Sigmoid colon (tissue), 4 donors: ENCODE measurements at regions not wholly inside any gene's neighbourhood (a gene's known extent, or its start where the extent isn't known, plus 50 kb on each side); places are given as distances from the start of the nearest gene placed in this dataset.

Experiments used
- EP300 ChIP-seq, 4 donors: sonication (generic); formaldehyde crosslinking; IDR thresholded peaks; one replicate each; pipeline ENCODE4 v1.6.1; 2017; ENCODE audit warnings: antibody characterized with exemption in 4 of 4
- POLR2AphosphoS5 ChIP-seq, 4 donors: sonication (generic); formaldehyde crosslinking; IDR thresholded peaks; one replicate each; pipeline ENCODE4 v1.6.1; 2017; ENCODE audit warnings: antibody characterized with exemption in 4 of 4
- TF ChIP-seq, protein P1 (sequence below), 4 experiments: fragments of 450-650 bp in 3 of 4; fragments of 200-600 bp in 1 of 4; IDR thresholded peaks; one replicate each; pipeline ENCODE4 v1.5.1; 2016 to 2019; ENCODE audit warnings: antibody characterized with exemption in 4 of 4, mild to moderate bottlenecking in 3 of 4, moderate library complexity in 2 of 4

GRCh38 chr10:131781076-131781475 lies 119.7 kb upstream of the PPP2R2D start:
- TF ChIP-seq EP300 (IDR thresholded peaks at IDR 0.05) (no peak), POLR2AphosphoS5 (IDR thresholded peaks at IDR 0.05) (no peak)
- TF ChIP-seq, protein P1, sequence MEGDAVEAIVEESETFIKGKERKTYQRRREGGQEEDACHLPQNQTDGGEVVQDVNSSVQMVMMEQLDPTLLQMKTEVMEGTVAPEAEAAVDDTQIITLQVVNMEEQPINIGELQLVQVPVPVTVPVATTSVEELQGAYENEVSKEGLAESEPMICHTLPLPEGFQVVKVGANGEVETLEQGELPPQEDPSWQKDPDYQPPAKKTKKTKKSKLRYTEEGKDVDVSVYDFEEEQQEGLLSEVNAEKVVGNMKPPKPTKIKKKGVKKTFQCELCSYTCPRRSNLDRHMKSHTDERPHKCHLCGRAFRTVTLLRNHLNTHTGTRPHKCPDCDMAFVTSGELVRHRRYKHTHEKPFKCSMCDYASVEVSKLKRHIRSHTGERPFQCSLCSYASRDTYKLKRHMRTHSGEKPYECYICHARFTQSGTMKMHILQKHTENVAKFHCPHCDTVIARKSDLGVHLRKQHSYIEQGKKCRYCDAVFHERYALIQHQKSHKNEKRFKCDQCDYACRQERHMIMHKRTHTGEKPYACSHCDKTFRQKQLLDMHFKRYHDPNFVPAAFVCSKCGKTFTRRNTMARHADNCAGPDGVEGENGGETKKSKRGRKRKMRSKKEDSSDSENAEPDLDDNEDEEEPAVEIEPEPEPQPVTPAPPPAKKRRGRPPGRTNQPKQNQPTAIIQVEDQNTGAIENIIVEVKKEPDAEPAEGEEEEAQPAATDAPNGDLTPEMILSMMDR (IDR thresholded peaks at IDR 0.05): no peak
